Upper lobe of left lung (tissue), 6 donors: ENCODE measurements at regions not wholly inside any gene's neighbourhood (a gene's known extent, or its start where the extent isn't known, plus 50 kb on each side); places are given as distances from the start of the nearest gene placed in this dataset.

Experiments
- ATAC-seq, 2 donors: fragments of 200-7000 bp; cut with Tn5 transposase; one replicate each; pipeline ENCODE4 v1.9.1; 2022; ENCODE audit warnings: mild to moderate bottlenecking in 2 of 2, moderate library complexity in 2 of 2; ENCODE audit not compliant: low FRiP score in 2 of 2
- DNase-seq, 2 donors: peaks; one replicate each; pipeline ENCODE4 v3.0.0-alpha.2; 2019 to 2020
- H3K27ac ChIP-seq, 4 donors: fragments of 200-600 bp; sonication (generic); one replicate each; pipeline ENCODE4 v1.5.1; 2016 to 2019
- H3K27me3 ChIP-seq, 4 donors: fragments of 200-600 bp; sonication (generic); one replicate each; pipeline ENCODE4 v1.5.1; 2017 to 2019
- H3K36me3 ChIP-seq, 4 donors: fragments of 200-600 bp; sonication (generic); one replicate each; pipeline ENCODE4 v1.5.1; 2016 to 2019
- H3K4me1 ChIP-seq, 4 donors: fragments of 200-600 bp; sonication (generic); one replicate each; pipeline ENCODE4 v1.5.1; 2018 to 2019
- H3K4me3 ChIP-seq, 4 donors: fragments of 200-600 bp; sonication (generic); one replicate each; pipeline ENCODE4 v1.5.1; 2017 to 2019; ENCODE audit warnings: mild to moderate bottlenecking in 2 of 4, moderate library complexity in 1 of 4
- H3K9me3 ChIP-seq, 4 donors: fragments of 200-600 bp; sonication (generic); one replicate each; pipeline ENCODE4 v1.5.1; 2018 to 2019
- CTCF ChIP-seq, 6 experiments: fragments of 450-650 bp in 4 of 6; fragments of 200-600 bp in 2 of 6; sonication (generic) in 2 of 6; IDR thresholded peaks; one replicate each; pipeline ENCODE4 v1.5.1; 2016 to 2019; ENCODE audit warnings: antibody characterized with exemption in 6 of 6
- EP300 ChIP-seq, 4 donors: sonication (generic); formaldehyde crosslinking; IDR thresholded peaks; one replicate each; pipeline ENCODE4 v1.5.1; 2017; ENCODE audit warnings: antibody characterized with exemption in 4 of 4, control low read depth in 2 of 4
- POLR2A ChIP-seq, 4 donors: fragments of 450-650 bp; IDR thresholded peaks; one replicate each; pipeline ENCODE4 v1.5.1; 2016 to 2017; ENCODE audit warnings: antibody characterized with exemption in 4 of 4, mild to moderate bottlenecking in 2 of 4
- POLR2AphosphoS5 ChIP-seq, 2 donors: sonication (generic); formaldehyde crosslinking; IDR thresholded peaks; one replicate each; pipeline ENCODE4 v1.5.1; 2017; ENCODE audit warnings: antibody characterized with exemption in 2 of 2
- WGBS, 2 donors: methylation state at CpG; one replicate each; pipeline ENCODE4 v1.1.5; 2017 to 2018; 5-methylcytosine and 5-hydroxymethylcytosine counted together
- donor health status: DM: no; HTN: no; CAD: no; lungs with moderate emphysema.
- donor health status: DM: no; HTN: yes; CAD: no; lungs with severe emphysema.

GRCh38 chr1:187313115-187313514 is 484.4 kb downstream of the PLA2G4A start:
- 12 to 18% methylated on average over 2 of the region's 2 CpGs for WGBS, 2 donors
- Histone ChIP-seq H3K27ac (no peak overlapping the region), H3K4me1 (no peaks in the 10 kb centered on the region), H3K36me3 (no peaks in the 10 kb centered on the region), H3K9me3 (no peaks in the 10 kb centered on the region), H3K27me3 (no peaks in the 10 kb centered on the region), H3K4me3 (no peak overlapping the region)
- DNase-seq = no peak
- TF ChIP-seq POLR2A (IDR thresholded peaks at IDR 0.05) = no peak
- ATAC-seq = no peak

- no peaks in the 10 kb centered on the region for H3K27me3 ChIP-seq
- ATAC-seq (no peak), DNase-seq (no peak)
- H3K4me3 ChIP-seq = no peak overlapping the region
- no peaks in the 10 kb centered on the region for H3K9me3 ChIP-seq
- H3K36me3 ChIP-seq = no peaks in the 10 kb centered on the region
- 69 to 71% methylated on average over 1 of the region's 1 CpG for WGBS, 2 donors
- no peak overlapping the region for H3K27ac ChIP-seq
- TF ChIP-seq CTCF (IDR thresholded peaks at IDR 0.05) = no peak
- TF ChIP-seq POLR2A (IDR thresholded peaks at IDR 0.05) = no peak
- TF ChIP-seq EP300 (IDR thresholded peaks at IDR 0.05) = no peak
- TF ChIP-seq POLR2AphosphoS5 (IDR thresholded peaks at IDR 0.05) = no peak
- H3K4me1 ChIP-seq = no peaks in the 10 kb centered on the region
Observed at GRCh38 chr1:187326557-187326956, 497.8 kb downstream of the PLA2G4A start.

- H3K27me3 ChIP-seq = no peaks in the 10 kb centered on the region
- TF ChIP-seq POLR2AphosphoS5 (IDR thresholded peaks at IDR 0.05) = no peak
- no peak for TF ChIP-seq POLR2A (IDR thresholded peaks at IDR 0.05)
- TF ChIP-seq EP300 (IDR thresholded peaks at IDR 0.05) = no peak
- TF ChIP-seq CTCF (IDR thresholded peaks at IDR 0.05) = no peak
- H3K27ac ChIP-seq = no peak overlapping the region
- no peaks in the 10 kb centered on the region for H3K36me3 ChIP-seq
- no peak for ATAC-seq
- no peak overlapping the region for H3K4me3 ChIP-seq
- 88 to 89% methylated on average over 2 of the region's 2 CpGs for WGBS, 2 donors
- no peaks in the 10 kb centered on the region for H3K9me3 ChIP-seq
- DNase-seq = no peak
- H3K4me1 ChIP-seq = no peaks in the 10 kb centered on the region
Observed at GRCh38 chr1:187336441-187337168, 507.9 kb downstream of the PLA2G4A start.

DNA sequence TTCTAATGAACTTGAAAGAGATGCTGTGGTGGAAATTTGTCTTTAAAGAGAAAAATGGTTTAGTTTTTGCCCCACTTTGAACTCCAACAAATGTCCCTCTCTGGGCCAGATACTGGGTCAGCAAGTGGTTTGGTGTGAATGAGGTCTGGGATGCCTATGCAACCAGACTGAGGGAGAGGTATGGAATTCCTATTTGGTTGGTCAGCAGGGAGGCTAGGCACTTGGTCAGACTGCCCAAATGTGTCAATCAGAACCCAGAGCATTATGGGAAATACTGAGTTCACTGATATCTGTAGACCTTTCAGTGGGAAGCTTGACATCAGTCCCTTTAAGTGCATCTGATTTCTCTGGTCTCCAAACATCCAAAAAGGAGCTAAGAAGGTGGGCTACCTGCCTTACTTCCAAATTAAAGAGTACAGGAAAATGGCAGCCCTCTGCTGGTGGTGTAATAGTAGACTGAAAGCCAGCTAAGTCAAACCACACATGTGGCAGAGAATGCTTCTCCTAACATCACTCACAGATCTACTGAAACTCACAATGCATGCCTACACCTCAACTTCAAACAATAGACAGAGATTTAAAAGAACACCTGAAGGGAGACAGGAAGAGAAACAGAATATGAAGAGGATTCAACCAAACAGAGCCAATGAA is 510.1 kb downstream of the PLA2G4A start:
- H3K4me1 ChIP-seq = no peaks in the 10 kb centered on the region

GRCh38 chr1:187342495-187342894 is 513.7 kb downstream of the PLA2G4A start:
- Histone ChIP-seq H3K27ac (no peak overlapping the region), H3K36me3 (no peaks in the 10 kb centered on the region), H3K4me1 (no peaks in the 10 kb centered on the region), H3K4me3 (no peak overlapping the region), H3K9me3 (no peaks in the 10 kb centered on the region), H3K27me3 (no peaks in the 10 kb centered on the region)
- WGBS, 2 donors = 66 to 67% methylated on average over 5 of the region's 5 CpGs
- TF ChIP-seq POLR2A (IDR thresholded peaks at IDR 0.05) (no peak), CTCF (IDR thresholded peaks at IDR 0.05) (no peak), EP300 (IDR thresholded peaks at IDR 0.05) (no peak), POLR2AphosphoS5 (IDR thresholded peaks at IDR 0.05) (no peak)
- ATAC-seq (no peak), DNase-seq (no peak)

More for the DNA sequence above, 510.1 kb downstream of the PLA2G4A start:
- Histone ChIP-seq H3K27ac (no peak overlapping the region), H3K4me3 (no peak overlapping the region), H3K36me3 (no peaks in the 10 kb centered on the region), H3K9me3 (no peaks in the 10 kb centered on the region), H3K27me3 (no peaks in the 10 kb centered on the region)
- DNase-seq (no peak), ATAC-seq (no peak)
- no peak for TF ChIP-seq POLR2AphosphoS5 (IDR thresholded peaks at IDR 0.05)
- no peak for TF ChIP-seq CTCF (IDR thresholded peaks at IDR 0.05)
- TF ChIP-seq POLR2A (IDR thresholded peaks at IDR 0.05) = no peak
- no peak for TF ChIP-seq EP300 (IDR thresholded peaks at IDR 0.05)
